ENCODE measurements at regions not wholly inside any gene's neighbourhood (a gene's known extent, or its start where the extent isn't known, plus 50 kb on each side); places are given as distances from the start of the nearest gene placed in this dataset.

DNA sequence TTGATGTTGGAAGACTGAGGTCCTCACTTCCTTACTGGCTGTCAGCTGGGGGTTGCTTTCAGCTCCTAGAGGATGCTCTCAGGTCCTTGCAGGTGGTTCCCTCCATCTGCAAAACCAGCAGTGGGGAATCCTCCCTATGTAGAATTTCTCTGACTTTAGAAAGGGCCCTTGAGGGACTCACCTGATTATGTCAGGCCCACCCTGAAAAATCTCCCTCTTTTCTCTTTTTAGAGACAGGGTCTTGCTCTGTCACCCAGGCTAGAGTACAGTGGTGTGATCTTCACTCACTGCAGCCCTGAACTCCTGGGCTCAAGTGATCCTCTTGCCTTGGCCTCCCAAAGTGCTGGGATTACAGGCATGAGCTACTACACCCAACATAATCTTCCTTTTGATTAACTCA is 102.9 kb upstream of the MCHR2 start:
- TF ChIP-seq CTCF (IDR thresholded peaks at IDR 0.05) (no peak), EZH2 (IDR thresholded peaks at IDR 0.05; ENCODE audit: borderline replicate concordance, insufficient read depth, low read depth, low read length, poor library complexity, severe bottlenecking) (no peak)
